SU-DHL-6 (cell line): ENCODE measurements at regions not wholly inside any gene's neighbourhood (a gene's known extent, or its start where the extent isn't known, plus 50 kb on each side); places are given as distances from the start of the nearest gene placed in this dataset.

Experiments
- H2AFZ ChIP-seq: fragments of 200-600 bp; sonication (generic); 2 replicates; pipeline ENCODE4 v1.6.1; 2014; ENCODE audit warnings: low read depth, mild to moderate bottlenecking, moderate library complexity, mixed read lengths, antibody characterized with exemption, low read length; ENCODE audit not compliant: severe bottlenecking
- H3F3A ChIP-seq: fragments of 200-600 bp; shearing (Covaris generic); 2 replicates; pipeline ENCODE4 v1.6.0; 2016; ENCODE audit warnings: antibody characterized with exemption, mild to moderate bottlenecking; ENCODE audit not compliant: insufficient read depth
- H3K27ac ChIP-seq: fragments of 200-600 bp; sonication (generic); 2 replicates; pipeline ENCODE4 v1.5.1; 2016; ENCODE audit warnings: low read depth, mild to moderate bottlenecking, low read length, moderate library complexity, mixed read lengths
- H3K27me3 ChIP-seq: fragments of 200-600 bp; sonication (generic), shearing (Covaris generic); 2 replicates; pipeline ENCODE4 v1.6.0; 2014; ENCODE audit warnings: mild to moderate bottlenecking, low read length
- H3K36me3 ChIP-seq: fragments of 200-600 bp; sonication (generic); 2 replicates; pipeline ENCODE4 v1.6.1; 2014; ENCODE audit warnings: mild to moderate bottlenecking, low read length, mixed read lengths
- H3K4me2 ChIP-seq: fragments of 300-600, 200-600 bp; shearing (Covaris generic), sonication (generic); 2 replicates; pipeline ENCODE4 v1.6.0; 2014; ENCODE audit warnings: low read length, low read depth, mild to moderate bottlenecking; ENCODE audit not compliant: poor library complexity, severe bottlenecking
- H3K4me3 ChIP-seq: fragments of 200-600 bp; sonication (generic); 2 replicates; pipeline ENCODE4 v1.5.1; 2014; ENCODE audit warnings: antibody characterized with exemption, low read length, mild to moderate bottlenecking, mixed read lengths; ENCODE audit not compliant: insufficient read depth, poor library complexity, severe bottlenecking
- H3K79me2 ChIP-seq: fragments of 200-600 bp; sonication (generic); 2 replicates; pipeline ENCODE4 v1.6.1; 2014; ENCODE audit warnings: mild to moderate bottlenecking, low read length, moderate library complexity; ENCODE audit not compliant: insufficient read depth
- H3K9ac ChIP-seq: fragments of 200-600 bp; sonication (generic); 2 replicates; pipeline ENCODE4 v1.7.0; 2014; ENCODE audit warnings: mild to moderate bottlenecking, low read length
- H3K9me2 ChIP-seq: fragments of 200-600 bp; sonication (generic); replicated peaks from 2 replicates; pipeline ENCODE4 v1.6.1; 2014; ENCODE audit warnings: low read length; ENCODE audit not compliant: insufficient read depth
- H3K9me3 ChIP-seq: fragments of 200-600 bp; sonication (generic); 2 replicates; pipeline ENCODE4 v1.6.1; 2014; ENCODE audit warnings: low read length, mixed read lengths; ENCODE audit not compliant: insufficient read depth
- H4K20me1 ChIP-seq: fragments of 200-600 bp; sonication (generic); 2 replicates; pipeline ENCODE4 v1.6.1; 2014; ENCODE audit warnings: low read depth, mild to moderate bottlenecking, antibody characterized with exemption, low read length, moderate library complexity, mixed read lengths
- EZH2phosphoT487 ChIP-seq: fragments of 200-600 bp; sonication (generic), shearing (Covaris generic); conservative IDR thresholded peaks from 2 replicates; pipeline ENCODE4 v1.6.1; 2018; ENCODE audit warnings: mild to moderate bottlenecking, antibody characterized with exemption, low read length, moderate library complexity, mixed read lengths
- TF ChIP-seq, protein P1 (sequence below): fragments of 200-600 bp; sonication (generic); IDR thresholded peaks from one replicate; pipeline ENCODE4 v1.5.1; 2017; ENCODE audit warnings: antibody characterized with exemption, mild to moderate bottlenecking, low read length, moderate library complexity; ENCODE audit not compliant: insufficient read depth, poor library complexity, severe bottlenecking

DNA sequence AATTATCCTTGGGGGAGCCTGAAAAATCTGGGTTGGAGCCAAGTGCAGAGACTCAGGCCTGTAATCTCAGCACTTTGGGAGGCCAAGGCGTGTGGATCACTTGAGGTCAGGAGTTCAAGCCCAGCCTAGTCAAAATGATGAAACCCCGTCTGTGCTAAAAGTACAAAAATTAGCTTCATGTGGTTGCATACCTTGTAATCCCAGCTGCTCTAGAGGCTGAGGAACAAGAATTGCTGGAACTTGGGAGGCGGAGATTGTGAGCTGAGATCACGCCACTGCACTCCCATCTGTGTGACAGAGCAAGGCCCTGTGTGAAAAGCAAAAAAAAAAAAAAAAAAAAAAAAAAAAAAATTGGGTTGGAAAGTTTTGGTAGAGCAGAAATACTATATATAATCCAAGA, 1563.6 kb upstream of the PRMT6 start:
- H3K79me2 ChIP-seq: no peaks in the 10 kb centered on the region
- no peaks in the 10 kb centered on the region for H3K27me3 ChIP-seq
- no peaks in the 10 kb centered on the region for H3K9me3 ChIP-seq
- no peaks in the 10 kb centered on the region; the same call in 1 of the 2 replicates for H3K36me3 ChIP-seq
- TF ChIP-seq, protein P1, sequence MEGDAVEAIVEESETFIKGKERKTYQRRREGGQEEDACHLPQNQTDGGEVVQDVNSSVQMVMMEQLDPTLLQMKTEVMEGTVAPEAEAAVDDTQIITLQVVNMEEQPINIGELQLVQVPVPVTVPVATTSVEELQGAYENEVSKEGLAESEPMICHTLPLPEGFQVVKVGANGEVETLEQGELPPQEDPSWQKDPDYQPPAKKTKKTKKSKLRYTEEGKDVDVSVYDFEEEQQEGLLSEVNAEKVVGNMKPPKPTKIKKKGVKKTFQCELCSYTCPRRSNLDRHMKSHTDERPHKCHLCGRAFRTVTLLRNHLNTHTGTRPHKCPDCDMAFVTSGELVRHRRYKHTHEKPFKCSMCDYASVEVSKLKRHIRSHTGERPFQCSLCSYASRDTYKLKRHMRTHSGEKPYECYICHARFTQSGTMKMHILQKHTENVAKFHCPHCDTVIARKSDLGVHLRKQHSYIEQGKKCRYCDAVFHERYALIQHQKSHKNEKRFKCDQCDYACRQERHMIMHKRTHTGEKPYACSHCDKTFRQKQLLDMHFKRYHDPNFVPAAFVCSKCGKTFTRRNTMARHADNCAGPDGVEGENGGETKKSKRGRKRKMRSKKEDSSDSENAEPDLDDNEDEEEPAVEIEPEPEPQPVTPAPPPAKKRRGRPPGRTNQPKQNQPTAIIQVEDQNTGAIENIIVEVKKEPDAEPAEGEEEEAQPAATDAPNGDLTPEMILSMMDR: no peak
- no peak overlapping the region for H3K4me3 ChIP-seq
- no peak overlapping the region for H3K9ac ChIP-seq
- H3K9me2 ChIP-seq: no peaks in the 10 kb centered on the region
- H2AFZ ChIP-seq: no peak overlapping the region
- no peaks in the 10 kb centered on the region for H3F3A ChIP-seq
- no peak overlapping the region for H3K27ac ChIP-seq
- no peak overlapping the region for H3K4me2 ChIP-seq
- no peaks in the 10 kb centered on the region for H4K20me1 ChIP-seq

DNA sequence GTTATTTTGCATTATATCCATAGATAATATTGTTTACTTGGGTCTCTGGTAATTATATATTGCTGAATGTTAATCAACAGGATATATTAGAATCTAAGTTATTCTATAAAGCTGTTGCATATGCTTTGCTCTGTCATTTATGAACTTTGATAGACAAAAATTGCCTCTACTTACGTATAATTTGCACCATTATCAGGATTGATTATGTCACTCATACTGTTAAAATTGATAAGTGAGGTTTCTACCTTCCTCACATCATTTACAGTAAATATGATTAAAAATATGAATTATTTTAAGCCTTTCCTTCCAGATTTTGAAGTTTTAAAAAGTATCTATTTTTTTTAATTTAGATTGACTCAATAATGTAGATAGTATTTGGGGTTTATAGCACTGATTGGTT, 1540.4 kb upstream of the PRMT6 start:
- no peak overlapping the region for H3K27ac ChIP-seq
- no peaks in the 10 kb centered on the region for H3K9me2 ChIP-seq
- no peaks in the 10 kb centered on the region for H3K9me3 ChIP-seq
- no peak for TF ChIP-seq EZH2phosphoT487
- TF ChIP-seq, protein P1: no peak
- 0 out of 2 replicates have a peak, but pooled peaks cover 2% of the 10 kb centered on the region for H3K36me3 ChIP-seq
- H3K79me2 ChIP-seq: no peaks in the 10 kb centered on the region
- H3K9ac ChIP-seq: no peak overlapping the region
- no peaks in the 10 kb centered on the region for H3K27me3 ChIP-seq
- no peak overlapping the region for H2AFZ ChIP-seq
- no peaks in the 10 kb centered on the region for H4K20me1 ChIP-seq
- no peak overlapping the region for H3K4me2 ChIP-seq
- no peak overlapping the region for H3K4me3 ChIP-seq
- H3F3A ChIP-seq: no peaks in the 10 kb centered on the region

DNA sequence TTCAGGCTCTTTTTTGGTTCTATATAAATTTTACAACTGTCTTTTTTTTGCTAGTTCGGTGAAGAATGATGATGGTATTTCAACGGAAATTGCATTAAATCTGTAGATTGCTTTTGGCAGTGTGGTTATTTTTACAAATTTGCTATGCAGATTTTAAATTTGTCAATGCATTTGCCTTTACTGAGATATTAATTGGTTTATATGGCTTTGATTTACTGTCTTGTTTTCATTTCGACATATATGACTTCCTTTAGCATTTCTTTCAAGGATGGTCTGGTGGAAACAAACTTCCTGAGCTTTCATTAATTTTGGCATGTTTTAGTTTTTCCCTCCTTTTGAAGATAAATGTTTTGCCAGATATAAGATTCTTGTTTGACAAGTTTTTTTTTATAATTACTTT, 1522.5 kb upstream of the PRMT6 start:
- Histone ChIP-seq H3K9ac (no peak overlapping the region), H2AFZ (no peak overlapping the region), H3F3A (no peaks in the 10 kb centered on the region), H3K9me3 (no peaks in the 10 kb centered on the region), H3K36me3 (no peaks in the 10 kb centered on the region), H3K4me2 (no peak overlapping the region), H3K79me2 (no peaks in the 10 kb centered on the region), H3K9me2 (no peaks in the 10 kb centered on the region), H4K20me1 (no peaks in the 10 kb centered on the region), H3K27ac (no peak overlapping the region), H3K27me3 (no peaks in the 10 kb centered on the region), H3K4me3 (no peak overlapping the region)
- TF ChIP-seq EZH2phosphoT487: no peak
- TF ChIP-seq, protein P1: no peak

DNA sequence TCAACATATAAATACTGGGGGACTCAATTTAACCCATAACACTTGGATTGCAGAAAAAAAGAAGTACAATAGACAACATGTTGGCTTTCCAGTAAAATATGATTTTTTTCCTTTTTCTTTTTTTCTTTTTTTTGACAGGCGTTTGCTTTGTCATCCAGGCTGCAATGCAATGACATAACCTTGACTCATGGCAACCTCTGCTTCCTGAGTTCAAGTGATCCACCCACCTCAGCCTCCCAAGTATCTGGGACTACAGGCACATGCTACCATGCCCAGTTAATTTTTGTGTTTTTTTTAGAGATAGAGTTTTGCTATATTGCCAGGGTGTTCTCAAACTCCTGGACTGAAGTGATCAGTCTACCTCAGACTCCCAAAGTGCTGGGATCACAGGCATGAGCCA, 1512.0 kb upstream of the PRMT6 start:
- Histone ChIP-seq H2AFZ (no peak overlapping the region), H3K9me2 (no peaks in the 10 kb centered on the region), H3K4me3 (no peak overlapping the region), H3K36me3 (no peaks in the 10 kb centered on the region), H3F3A (no peaks in the 10 kb centered on the region), H3K9me3 (no peaks in the 10 kb centered on the region), H3K4me2 (no peak overlapping the region), H3K79me2 (no peaks in the 10 kb centered on the region), H3K27me3 (no peaks in the 10 kb centered on the region), H3K9ac (no peak overlapping the region), H3K27ac (no peak overlapping the region), H4K20me1 (no peaks in the 10 kb centered on the region)
- TF ChIP-seq, protein P1: no peak
- no peak for TF ChIP-seq EZH2phosphoT487
